ENCODE measurements at regions not wholly inside any gene's neighbourhood (a gene's known extent, or its start where the extent isn't known, plus 50 kb on each side); places are given as distances from the start of the nearest gene placed in this dataset.

- TF ChIP-seq POLR2A (IDR thresholded peaks at IDR 0.05) (no peak), POLR2AphosphoS5 (IDR thresholded peaks at IDR 0.05) (no peak), CTCF (IDR thresholded peaks at IDR 0.05 in 8 of 11, conservative IDR thresholded peaks at IDR 0.05 in 3 of 11) (no peak)
- H3K9me3 ChIP-seq = peaks cover 0 to 5% (median 0%) of the 10 kb centered on the region in 8 donors
Observed at GRCh38 chr12:75827061-75827460, 204.5 kb downstream of the PHLDA1 start.

GRCh38 chr12:75825686-75826085 lies 205.9 kb downstream of the PHLDA1 start:
- Histone ChIP-seq H3K4me3 (no peak overlapping the region), H3K27ac (no peak overlapping the region), H3K27me3 (replicated peaks in 1 of 7) (no peaks in the 10 kb centered on the region), H3K9me3 (peaks cover 0 to 5% (median 0%) of the 10 kb centered on the region in 8 donors), H3K4me1 (no peaks in the 10 kb centered on the region), H3K36me3 (no peaks in the 10 kb centered on the region)
- TF ChIP-seq CTCF (IDR thresholded peaks at IDR 0.05 in 8 of 11, conservative IDR thresholded peaks at IDR 0.05 in 3 of 11) = no peak
- WGBS, 5 donors = 47 to 55% (median 48%) methylated on average over 4 of the region's 4 CpGs
- intact Hi-C loops (cut with DNase I; ENCODE audit: low total_unique reads) = no loop called here
- DNase-seq = no peak

More at GRCh38 chr12:75827061-75827460, 204.5 kb downstream of the PHLDA1 start:
- H3K27me3 ChIP-seq (replicated peaks in 1 of 7) = no peaks in the 10 kb centered on the region
- no peaks in the 10 kb centered on the region for H3K36me3 ChIP-seq
- no peaks in the 10 kb centered on the region for H3K4me1 ChIP-seq
- no peak for DNase-seq
- 83 to 97% (median 92%) methylated on average over 3 of the region's 3 CpGs for WGBS, 5 donors
- intact Hi-C loops (cut with DNase I; ENCODE audit: low total_unique reads) = no loop called here
- H3K4me3 ChIP-seq = no peak overlapping the region
- H3K27ac ChIP-seq = no peak overlapping the region

- no peak for DNase-seq
- peaks cover 0 to 5% (median 0%) of the 10 kb centered on the region in 8 donors for H3K9me3 ChIP-seq
- TF ChIP-seq POLR2A (IDR thresholded peaks at IDR 0.05) = no peak
- no peak for TF ChIP-seq POLR2AphosphoS5 (IDR thresholded peaks at IDR 0.05)
- no peak for TF ChIP-seq CTCF (IDR thresholded peaks at IDR 0.05 in 8 of 11, conservative IDR thresholded peaks at IDR 0.05 in 3 of 11)
- no peaks in the 10 kb centered on the region for H3K36me3 ChIP-seq
- no peak overlapping the region for H3K27ac ChIP-seq
- no peaks in the 10 kb centered on the region for H3K27me3 ChIP-seq (replicated peaks in 1 of 7)
- WGBS, 5 donors = 78 to 100% (median 90%) methylated on average over 1 of the region's 1 CpG
- intact Hi-C loops (cut with DNase I; ENCODE audit: low total_unique reads) = no loop called here
- H3K4me1 ChIP-seq = no peaks in the 10 kb centered on the region
- no peak overlapping the region for H3K4me3 ChIP-seq
Observed at GRCh38 chr12:75823475-75823874, 208.1 kb downstream of the PHLDA1 start.

GRCh38 chr12:75822416-75822815 lies 209.2 kb downstream of the PHLDA1 start:
- 78 to 94% (median 86%) methylated on average over 3 of the region's 3 CpGs for WGBS, 5 donors
- TF ChIP-seq POLR2A (IDR thresholded peaks at IDR 0.05) (no peak), CTCF (IDR thresholded peaks at IDR 0.05 in 8 of 11, conservative IDR thresholded peaks at IDR 0.05 in 3 of 11) (no peak), POLR2AphosphoS5 (IDR thresholded peaks at IDR 0.05) (no peak)
- intact Hi-C loops (cut with DNase I; ENCODE audit: low total_unique reads) = no loop called here

More at GRCh38 chr12:75822416-75822815, 209.2 kb downstream of the PHLDA1 start:
- Histone ChIP-seq H3K9me3 (peaks cover 0 to 5% (median 0%) of the 10 kb centered on the region in 8 donors), H3K27me3 (replicated peaks in 1 of 7) (no peaks in the 10 kb centered on the region), H3K36me3 (no peaks in the 10 kb centered on the region), H3K4me3 (no peak overlapping the region), H3K4me1 (no peaks in the 10 kb centered on the region), H3K27ac (no peak overlapping the region)
- DNase-seq = no peak

Measured in spleen (tissue), 11 donors.